ENCODE measurements at regions not wholly inside any gene's neighbourhood (a gene's known extent, or its start where the extent isn't known, plus 50 kb on each side); places are given as distances from the start of the nearest gene placed in this dataset.

GRCh38 chr6:139500977-139501376, 126.5 kb upstream of the CITED2 start:
- Histone ChIP-seq H3K27ac (ENCODE audit: low read depth, low read length) (no peak overlapping the region), H3K4me1 (ENCODE audit: control insufficient read depth, insufficient read depth, low read length) (no peaks in the 10 kb centered on the region), H3K36me3 (ENCODE audit: control insufficient read depth, insufficient read depth, low read length) (no peaks in the 10 kb centered on the region), H3K27me3 (ENCODE audit: control insufficient read depth, insufficient read depth, low read length, poor library complexity, severe bottlenecking) (no peaks in the 10 kb centered on the region), H3K4me3 (ENCODE audit: low read length) (no peak overlapping the region), H3K9ac (ENCODE audit: extremely low read depth, low read length, poor library complexity, severe bottlenecking) (no peak overlapping the region), H3K9me3 (ENCODE audit: control insufficient read depth, low read length) (no peaks in the 10 kb centered on the region)
- Mint-ChIP-seq H3K4me3 (no peak overlapping the region), H3K27ac (no peak overlapping the region), H3K9me3 (peaks cover 12% of the 10 kb centered on the region), H3K27me3 (ENCODE audit: insufficient read depth) (peaks cover 8% of the 10 kb centered on the region), H3K36me3 (ENCODE audit: low read depth) (peaks cover 4% of the 10 kb centered on the region), H3K4me1 (peaks cover 18% of the 10 kb centered on the region)
- DNase-seq, result no peak
- TF ChIP-seq, protein P1, sequence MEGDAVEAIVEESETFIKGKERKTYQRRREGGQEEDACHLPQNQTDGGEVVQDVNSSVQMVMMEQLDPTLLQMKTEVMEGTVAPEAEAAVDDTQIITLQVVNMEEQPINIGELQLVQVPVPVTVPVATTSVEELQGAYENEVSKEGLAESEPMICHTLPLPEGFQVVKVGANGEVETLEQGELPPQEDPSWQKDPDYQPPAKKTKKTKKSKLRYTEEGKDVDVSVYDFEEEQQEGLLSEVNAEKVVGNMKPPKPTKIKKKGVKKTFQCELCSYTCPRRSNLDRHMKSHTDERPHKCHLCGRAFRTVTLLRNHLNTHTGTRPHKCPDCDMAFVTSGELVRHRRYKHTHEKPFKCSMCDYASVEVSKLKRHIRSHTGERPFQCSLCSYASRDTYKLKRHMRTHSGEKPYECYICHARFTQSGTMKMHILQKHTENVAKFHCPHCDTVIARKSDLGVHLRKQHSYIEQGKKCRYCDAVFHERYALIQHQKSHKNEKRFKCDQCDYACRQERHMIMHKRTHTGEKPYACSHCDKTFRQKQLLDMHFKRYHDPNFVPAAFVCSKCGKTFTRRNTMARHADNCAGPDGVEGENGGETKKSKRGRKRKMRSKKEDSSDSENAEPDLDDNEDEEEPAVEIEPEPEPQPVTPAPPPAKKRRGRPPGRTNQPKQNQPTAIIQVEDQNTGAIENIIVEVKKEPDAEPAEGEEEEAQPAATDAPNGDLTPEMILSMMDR (conservative IDR thresholded peaks at IDR 0.05), result no peak
- WGBS, 2 experiments (ENCODE audit: insufficient coverage in 1 of 2, insufficient read length in 1 of 2), result 88 to 100% methylated on average over 1 of the region's 1 CpG

DNA sequence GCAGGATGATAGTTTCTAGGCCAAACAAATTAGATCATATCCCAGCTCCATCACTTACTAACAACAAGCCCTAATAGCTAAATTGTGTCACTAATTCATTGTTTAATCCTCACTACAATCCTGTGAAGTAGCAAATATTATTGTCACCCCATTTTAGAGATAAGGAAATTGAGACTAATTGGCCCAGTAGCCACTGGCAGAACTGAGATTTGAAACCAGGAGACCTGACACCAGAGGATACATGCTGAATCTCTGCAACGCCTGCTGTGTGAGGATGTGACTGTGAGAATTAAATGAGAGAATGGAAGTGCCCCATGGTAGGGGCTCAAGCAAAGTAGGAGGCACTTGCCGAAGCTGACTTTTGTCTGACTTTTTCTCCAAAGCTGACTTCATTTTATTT, 124.3 kb upstream of the CITED2 start:
- H3K27me3 ChIP-seq (ENCODE audit: control insufficient read depth, insufficient read depth, low read length, poor library complexity, severe bottlenecking), result no peaks in the 10 kb centered on the region
- TF ChIP-seq, protein P1 (conservative IDR thresholded peaks at IDR 0.05), result no peak
- no peaks in the 10 kb centered on the region for H3K4me1 ChIP-seq (ENCODE audit: control insufficient read depth, insufficient read depth, low read length)
- H3K36me3 ChIP-seq (ENCODE audit: control insufficient read depth, insufficient read depth, low read length), result no peaks in the 10 kb centered on the region
- H3K36me3 Mint-ChIP-seq (ENCODE audit: low read depth), result peaks cover 4% of the 10 kb centered on the region
- peaks cover 12% of the 10 kb centered on the region for H3K9me3 Mint-ChIP-seq
- H3K27ac Mint-ChIP-seq, result no peak overlapping the region
- DNase-seq, result no peak
- no peaks in the 10 kb centered on the region for H3K9me3 ChIP-seq (ENCODE audit: control insufficient read depth, low read length)
- H3K27ac ChIP-seq (ENCODE audit: low read depth, low read length), result no peak overlapping the region
- no peak overlapping the region for H3K9ac ChIP-seq (ENCODE audit: extremely low read depth, low read length, poor library complexity, severe bottlenecking)
- peaks cover 13% of the 10 kb centered on the region for H3K4me1 Mint-ChIP-seq
- no peak overlapping the region for H3K4me3 ChIP-seq (ENCODE audit: low read length)
- H3K27me3 Mint-ChIP-seq (ENCODE audit: insufficient read depth), result peaks cover 11% of the 10 kb centered on the region
- no peak overlapping the region for H3K4me3 Mint-ChIP-seq
- WGBS, 2 experiments (ENCODE audit: insufficient coverage in 1 of 2, insufficient read length in 1 of 2), result 40 to 75% methylated on average over 1 to 2 of the region's 2 CpGs

GRCh38 chr6:139497345-139497961, 123.0 kb upstream of the CITED2 start:
- Mint-ChIP-seq H3K27me3 (ENCODE audit: insufficient read depth) (peaks cover 11% of the 10 kb centered on the region), H3K36me3 (ENCODE audit: low read depth) (peaks cover 4% of the 10 kb centered on the region), H3K27ac (no peak overlapping the region), H3K4me1 (peaks cover 13% of the 10 kb centered on the region), H3K9me3 (peaks cover 10% of the 10 kb centered on the region), H3K4me3 (no peak overlapping the region)
- WGBS, 2 experiments (ENCODE audit: insufficient coverage in 1 of 2, insufficient read length in 1 of 2), result 92 to 95% methylated on average over 8 of the region's 8 CpGs
- H3K9ac ChIP-seq (ENCODE audit: extremely low read depth, low read length, poor library complexity, severe bottlenecking), result no peak overlapping the region
- H3K27me3 ChIP-seq (ENCODE audit: control insufficient read depth, insufficient read depth, low read length, poor library complexity, severe bottlenecking), result no peaks in the 10 kb centered on the region
- H3K9me3 ChIP-seq (ENCODE audit: control insufficient read depth, low read length), result no peaks in the 10 kb centered on the region
- H3K36me3 ChIP-seq (ENCODE audit: control insufficient read depth, insufficient read depth, low read length), result no peaks in the 10 kb centered on the region
- no peak for DNase-seq
- TF ChIP-seq, protein P1 (conservative IDR thresholded peaks at IDR 0.05), result no peak
- H3K27ac ChIP-seq (ENCODE audit: low read depth, low read length), result no peak overlapping the region
- H3K4me3 ChIP-seq (ENCODE audit: low read length), result no peak overlapping the region
- H3K4me1 ChIP-seq (ENCODE audit: control insufficient read depth, insufficient read depth, low read length), result no peaks in the 10 kb centered on the region

All from endodermal cell (in vitro differentiated cells).